WTC11 (cell line): ENCODE measurements at regions not wholly inside any gene's neighbourhood (a gene's known extent, or its start where the extent isn't known, plus 50 kb on each side); places are given as distances from the start of the nearest gene placed in this dataset.

ENCODE experiments used
- ATF1 ChIP-seq: sonication (generic); formaldehyde crosslinking; IDR thresholded peaks from 2 replicates; pipeline ENCODE4 v1.8.1; 2023; ENCODE audit warnings: mild to moderate bottlenecking, moderate library complexity, missing genetic modification reagents
- ATF2 ChIP-seq: sonication (generic); formaldehyde crosslinking; IDR thresholded peaks from 2 replicates; pipeline ENCODE4 v1.8.1; 2022; ENCODE audit warnings: low read depth, missing genetic modification reagents, borderline replicate concordance
- ELF4 ChIP-seq: sonication (generic); formaldehyde crosslinking; IDR thresholded peaks from 2 replicates; pipeline ENCODE4 v1.8.1; 2022; ENCODE audit warnings: low read depth, mild to moderate bottlenecking, moderate library complexity, missing genetic modification reagents
- EMX1 ChIP-seq: fragments of 250-450 bp; sonication (Bioruptor Pico); IDR thresholded peaks from 2 replicates; pipeline ENCODE4 v1.8.0; 2021; ENCODE audit warnings: mild to moderate bottlenecking
- ESRRA ChIP-seq: sonication (generic); formaldehyde crosslinking; IDR thresholded peaks from 2 replicates; pipeline ENCODE4 v1.8.1; 2022; ENCODE audit warnings: mild to moderate bottlenecking, missing genetic modification reagents, borderline replicate concordance
- FOXP1 ChIP-seq: sonication (generic); formaldehyde crosslinking; IDR thresholded peaks from 2 replicates; pipeline ENCODE4 v1.8.0; 2022; ENCODE audit warnings: missing genetic modification reagents, mild to moderate bottlenecking, moderate library complexity, borderline replicate concordance
- GTF2I ChIP-seq: fragments of 250-450 bp; sonication (Bioruptor Pico); conservative IDR thresholded peaks from 2 replicates; pipeline ENCODE4 v1.4.0; 2021; ENCODE audit warnings: mild to moderate bottlenecking
- IRF1 ChIP-seq: sonication (generic); formaldehyde crosslinking; IDR thresholded peaks from 2 replicates; pipeline ENCODE4 v1.8.0; 2023; ENCODE audit warnings: missing genetic modification reagents
- MYBL2 ChIP-seq: sonication (generic); formaldehyde crosslinking; IDR thresholded peaks from 2 replicates; pipeline ENCODE4 v1.8.1; 2023; ENCODE audit warnings: mild to moderate bottlenecking, moderate library complexity, missing genetic modification reagents
- USF2 ChIP-seq: sonication (generic); formaldehyde crosslinking; IDR thresholded peaks from 2 replicates; pipeline ENCODE4 v1.8.1; 2023; ENCODE audit warnings: mild to moderate bottlenecking, missing genetic modification reagents, moderate library complexity
- ZNF317 ChIP-seq: sonication (generic); formaldehyde crosslinking; IDR thresholded peaks from 2 replicates; pipeline ENCODE4 v1.8.1; 2023; ENCODE audit warnings: low read depth, mild to moderate bottlenecking, moderate library complexity, missing genetic modification reagents, borderline replicate concordance
- TF ChIP-seq, protein P1 (sequence below): fragments of 200-600 bp; IDR thresholded peaks from 2 replicates; pipeline ENCODE4 v1.8.0; 2022; ENCODE audit warnings: antibody characterized with exemption

- TF ChIP-seq USF2 (CRISPR knock-in tag) (no peak), FOXP1 (no peak), GTF2I (CRISPR knock-in tag) (no peak), ZNF317 (CRISPR knock-in tag) (no peak), ELF4 (CRISPR knock-in tag) (no peak), ATF2 (CRISPR knock-in tag) (no peak), EMX1 (CRISPR knock-in tag) (no peak), ATF1 (CRISPR knock-in tag) (no peak), MYBL2 (CRISPR knock-in tag) (no peak), ESRRA (no peak), IRF1 (CRISPR knock-in tag) (no peak)
- TF ChIP-seq, protein P1, sequence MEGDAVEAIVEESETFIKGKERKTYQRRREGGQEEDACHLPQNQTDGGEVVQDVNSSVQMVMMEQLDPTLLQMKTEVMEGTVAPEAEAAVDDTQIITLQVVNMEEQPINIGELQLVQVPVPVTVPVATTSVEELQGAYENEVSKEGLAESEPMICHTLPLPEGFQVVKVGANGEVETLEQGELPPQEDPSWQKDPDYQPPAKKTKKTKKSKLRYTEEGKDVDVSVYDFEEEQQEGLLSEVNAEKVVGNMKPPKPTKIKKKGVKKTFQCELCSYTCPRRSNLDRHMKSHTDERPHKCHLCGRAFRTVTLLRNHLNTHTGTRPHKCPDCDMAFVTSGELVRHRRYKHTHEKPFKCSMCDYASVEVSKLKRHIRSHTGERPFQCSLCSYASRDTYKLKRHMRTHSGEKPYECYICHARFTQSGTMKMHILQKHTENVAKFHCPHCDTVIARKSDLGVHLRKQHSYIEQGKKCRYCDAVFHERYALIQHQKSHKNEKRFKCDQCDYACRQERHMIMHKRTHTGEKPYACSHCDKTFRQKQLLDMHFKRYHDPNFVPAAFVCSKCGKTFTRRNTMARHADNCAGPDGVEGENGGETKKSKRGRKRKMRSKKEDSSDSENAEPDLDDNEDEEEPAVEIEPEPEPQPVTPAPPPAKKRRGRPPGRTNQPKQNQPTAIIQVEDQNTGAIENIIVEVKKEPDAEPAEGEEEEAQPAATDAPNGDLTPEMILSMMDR, result no peak
Observed at GRCh38 chr20:17021481-17021880, 205.4 kb upstream of the PCSK2 start.
